Stomach smooth muscle (tissue), 2 donors: ENCODE measurements at regions not wholly inside any gene's neighbourhood (a gene's known extent, or its start where the extent isn't known, plus 50 kb on each side); places are given as distances from the start of the nearest gene placed in this dataset.

Experiments used
- H3K27ac ChIP-seq: one replicate; pipeline ENCODE4 v1.7.0; 2013; ENCODE audit warnings: mild to moderate bottlenecking, low read length, inconsistent platforms
- H3K27me3 ChIP-seq, 2 donors: one replicate each; pipeline ENCODE4 v1.7.0; 2013; ENCODE audit warnings: low read length in 2 of 2; ENCODE audit not compliant: insufficient read depth in 2 of 2, control insufficient read depth in 1 of 2
- H3K36me3 ChIP-seq, 2 donors: one replicate each; pipeline ENCODE4 v1.7.0; 2013; ENCODE audit warnings: low read length in 2 of 2; ENCODE audit not compliant: control insufficient read depth in 2 of 2, insufficient read depth in 2 of 2
- H3K4me1 ChIP-seq: one replicate; pipeline ENCODE4 v1.7.0; 2013; ENCODE audit warnings: low read length; ENCODE audit not compliant: control insufficient read depth, insufficient read depth
- H3K4me3 ChIP-seq, 2 donors: one replicate each; pipeline ENCODE4 v1.7.0; 2013; ENCODE audit warnings: low read length in 2 of 2
- H3K9ac ChIP-seq, 2 donors: one replicate each; pipeline ENCODE4 v1.7.0; 2013; ENCODE audit warnings: low read length in 2 of 2, mild to moderate bottlenecking in 1 of 2
- H3K9me3 ChIP-seq, 2 donors: one replicate each; pipeline ENCODE4 v1.7.0; 2013; ENCODE audit warnings: low read length in 2 of 2; ENCODE audit not compliant: control insufficient read depth in 2 of 2
- donor health status: healthy.
- donor health status: Pancreatic carcinoma.

DNA sequence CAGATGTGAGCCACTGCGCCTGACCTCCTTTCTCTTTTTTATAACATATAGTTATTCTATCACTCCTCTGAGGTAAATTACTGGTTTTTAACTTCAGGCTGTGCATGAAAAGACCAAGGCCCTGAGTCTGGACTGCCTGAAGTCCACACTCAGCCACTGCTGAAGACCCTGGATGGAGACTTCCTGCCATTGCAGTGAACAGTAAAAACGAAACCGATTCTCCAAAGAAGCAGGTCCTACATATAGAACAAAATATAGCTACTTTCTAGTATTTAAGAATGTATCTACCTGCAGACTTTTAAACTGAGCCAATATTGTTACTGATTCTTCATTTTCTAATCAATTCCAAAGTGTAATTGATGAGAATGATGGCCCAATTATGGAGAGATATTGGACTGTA, 232.8 kb downstream of the CHRM3 start:
- no peak overlapping the region for H3K27ac ChIP-seq
- no peak overlapping the region for H3K9ac ChIP-seq
- no peak overlapping the region for H3K4me3 ChIP-seq
- H3K27me3 ChIP-seq: no peaks in the 10 kb centered on the region
- H3K4me1 ChIP-seq: no peaks in the 10 kb centered on the region
- H3K36me3 ChIP-seq: peaks cover 0 to 3% of the 10 kb centered on the region in 2 donors
- H3K9me3 ChIP-seq: peaks cover 0 to 5% of the 10 kb centered on the region in 2 donors

DNA sequence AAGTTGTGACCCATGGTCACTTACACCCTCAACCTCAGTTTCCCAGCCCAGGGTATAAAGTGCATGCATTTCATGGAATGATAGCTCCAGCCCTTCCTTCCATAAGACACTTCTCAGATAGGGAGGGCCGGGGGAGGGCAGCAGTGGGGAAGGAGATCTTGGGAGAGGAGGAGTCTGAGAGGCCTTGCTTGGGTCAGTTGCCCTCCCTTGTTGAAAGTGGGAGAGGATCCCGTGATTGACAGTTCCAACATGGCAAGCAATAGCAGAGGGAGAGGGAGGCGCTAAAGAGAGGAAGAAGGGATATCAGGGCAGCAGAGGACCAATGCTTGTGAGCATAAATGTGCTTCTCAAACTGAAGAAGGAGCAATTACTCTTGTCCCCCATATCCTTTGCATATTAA, 244.4 kb downstream of the CHRM3 start:
- Histone ChIP-seq H3K4me1 (no peaks in the 10 kb centered on the region), H3K36me3 (no peaks in the 10 kb centered on the region), H3K27ac (no peak overlapping the region), H3K9ac (no peak overlapping the region), H3K4me3 (no peak overlapping the region), H3K9me3 (no peaks in the 10 kb centered on the region), H3K27me3 (no peaks in the 10 kb centered on the region)

DNA sequence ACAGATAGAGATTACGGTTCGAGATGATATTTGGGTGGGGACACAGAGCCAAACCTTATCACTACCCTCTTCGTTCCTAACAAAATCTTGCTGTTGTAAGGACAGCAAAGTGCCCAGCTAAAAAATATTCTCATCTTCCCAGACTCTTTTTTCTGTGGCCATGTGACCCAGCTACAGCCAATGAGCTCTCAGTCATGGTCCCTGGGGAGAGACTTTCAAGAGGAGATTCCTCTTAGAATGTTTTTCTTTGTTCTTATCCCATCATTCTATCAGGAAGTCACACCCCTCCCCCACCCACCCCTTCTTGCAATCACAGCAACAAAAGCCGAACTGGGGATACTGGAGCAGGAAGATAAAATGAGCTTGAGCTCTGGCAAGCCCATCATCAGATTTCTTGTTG, 247.1 kb downstream of the CHRM3 start:
- no peaks in the 10 kb centered on the region for H3K9me3 ChIP-seq

DNA sequence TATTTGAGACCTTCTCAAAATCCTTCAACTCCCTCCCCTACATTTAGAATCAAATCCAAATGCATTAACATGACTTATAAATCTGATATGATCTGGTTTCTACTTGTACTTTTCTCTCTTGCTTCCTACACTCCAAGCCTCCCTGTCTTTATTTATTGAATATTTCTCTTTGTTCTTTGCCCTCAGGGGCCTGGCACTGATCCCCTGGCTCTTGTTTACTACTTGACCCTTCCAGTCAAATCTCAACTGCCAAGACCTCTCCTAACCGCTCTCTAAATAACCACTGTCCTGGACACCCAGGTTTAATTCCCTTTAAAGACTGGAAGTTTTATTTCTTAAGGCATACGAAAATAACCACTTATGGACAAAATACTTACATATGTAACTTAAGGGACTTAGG, 248.9 kb downstream of the CHRM3 start:
- H3K36me3 ChIP-seq: no peaks in the 10 kb centered on the region
- no peaks in the 10 kb centered on the region for H3K27me3 ChIP-seq
- H3K9ac ChIP-seq: no peak overlapping the region
- no peak overlapping the region for H3K27ac ChIP-seq
- no peaks in the 10 kb centered on the region for H3K9me3 ChIP-seq
- no peak overlapping the region for H3K4me3 ChIP-seq
- H3K4me1 ChIP-seq: no peaks in the 10 kb centered on the region

More for the DNA sequence above, 247.1 kb downstream of the CHRM3 start:
- Histone ChIP-seq H3K4me1 (no peaks in the 10 kb centered on the region), H3K27ac (no peak overlapping the region), H3K36me3 (no peaks in the 10 kb centered on the region), H3K4me3 (no peak overlapping the region), H3K9ac (no peak overlapping the region), H3K27me3 (no peaks in the 10 kb centered on the region)

DNA sequence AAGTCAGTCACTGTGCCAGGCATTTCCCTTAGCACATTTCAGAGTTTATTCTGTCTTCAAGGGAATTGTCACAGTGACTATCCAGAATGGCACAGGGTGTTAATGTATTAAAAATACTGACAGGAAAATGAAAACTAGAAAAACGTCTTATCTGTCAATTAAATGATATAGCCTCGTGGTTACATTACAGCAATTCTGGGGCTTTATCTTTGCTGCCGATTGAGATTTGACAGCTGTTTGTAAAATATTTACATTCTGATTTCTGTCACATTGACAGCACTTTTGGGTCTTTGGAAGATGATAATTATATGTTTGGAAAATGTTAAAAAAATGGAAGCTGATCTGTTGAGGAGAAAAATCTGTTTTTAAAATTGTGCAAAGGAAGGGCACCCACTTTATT, 250.0 kb downstream of the CHRM3 start:
- no peaks in the 10 kb centered on the region for H3K4me1 ChIP-seq
- H3K27ac ChIP-seq: no peak overlapping the region
- no peaks in the 10 kb centered on the region for H3K27me3 ChIP-seq
- H3K4me3 ChIP-seq: no peak overlapping the region
- no peaks in the 10 kb centered on the region for H3K36me3 ChIP-seq
- no peaks in the 10 kb centered on the region for H3K9me3 ChIP-seq
- H3K9ac ChIP-seq: no peak overlapping the region

DNA sequence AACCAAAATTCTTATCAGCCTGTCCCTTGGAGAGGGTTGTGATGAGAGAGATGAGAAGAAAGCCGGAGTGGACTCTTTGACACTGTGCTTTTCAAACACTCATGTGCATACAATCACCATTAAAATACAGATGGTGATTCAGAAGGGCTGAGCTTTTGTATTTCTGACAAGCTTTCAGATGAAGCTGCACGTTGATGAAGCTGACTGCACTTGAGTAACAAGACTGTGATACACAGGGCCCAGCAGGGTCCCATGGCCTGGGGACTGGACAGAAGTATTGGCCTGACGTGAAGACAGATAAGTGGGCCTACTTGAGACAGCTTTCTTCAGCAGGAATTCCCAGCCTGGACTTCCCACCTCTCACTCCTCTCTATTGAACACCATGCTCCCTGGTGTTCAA, 258.2 kb downstream of the CHRM3 start:
- Histone ChIP-seq H3K27me3 (no peaks in the 10 kb centered on the region), H3K36me3 (peaks cover 0 to 4% of the 10 kb centered on the region in 2 donors), H3K9me3 (no peaks in the 10 kb centered on the region), H3K4me1 (no peaks in the 10 kb centered on the region), H3K4me3 (no peak overlapping the region), H3K27ac (no peak overlapping the region), H3K9ac (no peak overlapping the region)

DNA sequence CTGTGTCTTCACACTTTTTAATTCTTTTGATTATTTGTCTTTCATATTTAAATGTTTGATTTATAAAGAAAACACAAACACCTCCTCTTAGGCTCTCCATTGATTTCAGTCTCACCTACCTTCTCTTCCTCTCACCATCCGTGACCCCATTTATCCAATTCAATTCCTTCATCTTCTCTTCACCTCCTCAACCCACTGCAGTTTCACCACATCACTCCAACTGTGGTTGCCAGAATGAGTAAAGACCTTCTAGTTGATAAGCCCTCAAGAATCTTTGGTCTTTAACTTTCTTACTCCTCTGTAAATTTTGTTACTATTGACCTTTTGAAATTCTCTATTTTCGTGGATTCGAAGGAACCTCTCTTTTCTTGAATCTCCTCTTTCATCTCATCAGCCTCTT, 260.7 kb downstream of the CHRM3 start:
- no peaks in the 10 kb centered on the region for H3K4me1 ChIP-seq
- H3K9ac ChIP-seq: no peak overlapping the region
- H3K4me3 ChIP-seq: no peak overlapping the region
- H3K27me3 ChIP-seq: no peaks in the 10 kb centered on the region
- H3K36me3 ChIP-seq: peaks cover 0 to 4% of the 10 kb centered on the region in 2 donors
- H3K9me3 ChIP-seq: no peaks in the 10 kb centered on the region
- no peak overlapping the region for H3K27ac ChIP-seq

DNA sequence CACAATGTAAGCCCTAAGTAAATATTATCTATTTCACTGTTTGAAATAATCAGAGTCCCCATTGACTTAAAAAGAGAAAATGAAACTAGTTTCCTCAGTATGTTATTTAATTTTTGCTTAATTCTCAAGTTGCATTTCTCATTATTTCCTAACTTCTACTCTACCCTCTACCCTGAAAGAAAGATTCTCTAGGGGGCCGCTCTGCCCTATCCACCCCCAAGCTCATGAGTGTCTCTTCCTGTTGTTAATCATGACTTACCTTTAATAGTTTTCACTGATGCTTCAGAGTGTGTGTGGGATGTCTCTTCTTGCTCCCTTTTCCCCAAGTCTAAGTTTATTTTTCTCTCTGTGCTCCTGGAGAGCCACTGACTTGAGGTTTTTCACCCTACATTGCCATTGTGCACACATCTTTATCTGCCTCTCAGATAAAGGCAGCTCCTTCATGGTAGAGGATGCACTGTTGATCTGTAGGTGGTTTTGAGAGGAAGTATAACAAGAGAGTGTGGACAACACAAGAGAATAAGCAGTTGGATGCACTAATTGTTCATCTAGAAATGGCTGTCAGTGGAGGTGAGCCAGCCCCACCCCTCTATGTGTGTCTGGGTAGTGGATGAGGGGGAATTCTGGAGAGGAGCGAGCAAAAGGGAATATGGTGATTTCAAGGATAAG, 261.7 kb downstream of the CHRM3 start:
- no peaks in the 10 kb centered on the region for H3K4me1 ChIP-seq
- H3K36me3 ChIP-seq: peaks cover 0 to 4% of the 10 kb centered on the region in 2 donors
- no peak overlapping the region for H3K9ac ChIP-seq
- H3K27ac ChIP-seq: no peak overlapping the region
- no peak overlapping the region for H3K4me3 ChIP-seq
- no peaks in the 10 kb centered on the region for H3K27me3 ChIP-seq
- no peaks in the 10 kb centered on the region for H3K9me3 ChIP-seq

DNA sequence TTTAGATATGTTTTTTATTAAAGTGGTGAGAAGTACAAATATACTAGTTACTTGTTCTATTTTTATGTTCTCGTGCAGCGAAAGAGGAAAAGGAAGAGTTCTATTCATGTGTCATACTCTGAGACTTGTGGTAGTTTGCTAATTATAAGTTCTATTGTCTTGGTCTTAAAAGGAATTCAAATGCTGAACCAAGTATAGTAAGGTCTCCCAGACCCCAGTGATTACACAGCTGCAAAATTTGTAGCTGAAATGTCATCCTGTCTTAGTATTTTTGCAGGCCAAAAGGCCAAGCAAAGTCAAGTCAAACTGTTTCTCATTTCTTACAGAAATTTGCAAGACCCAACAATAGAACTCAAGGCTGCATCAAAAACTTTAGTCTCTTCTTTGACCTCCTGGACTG, 268.7 kb downstream of the CHRM3 start:
- no peak overlapping the region for H3K4me3 ChIP-seq
- H3K9me3 ChIP-seq: no peaks in the 10 kb centered on the region
- H3K36me3 ChIP-seq: no peaks in the 10 kb centered on the region
- H3K27me3 ChIP-seq: no peaks in the 10 kb centered on the region
- H3K4me1 ChIP-seq: no peaks in the 10 kb centered on the region
- no peak overlapping the region for H3K9ac ChIP-seq
- H3K27ac ChIP-seq: no peak overlapping the region

DNA sequence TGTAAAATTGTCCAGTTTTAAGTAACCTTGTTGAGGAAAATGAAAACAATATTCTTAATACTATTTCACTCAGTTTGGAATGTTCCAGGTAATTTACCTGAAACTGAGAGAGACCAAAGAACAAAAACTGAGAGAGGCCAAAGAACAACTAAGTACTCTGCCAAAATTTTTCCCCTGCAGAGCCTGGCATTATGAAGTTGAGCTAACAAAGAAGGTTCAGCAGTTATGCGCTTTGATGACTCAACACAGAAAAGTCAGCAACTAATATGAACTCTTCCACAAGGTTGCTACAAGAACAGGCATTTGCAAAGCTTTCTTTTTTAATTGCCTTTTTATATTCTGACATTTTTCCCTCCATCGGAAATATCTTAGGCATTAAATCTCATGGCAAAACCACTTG, 270.9 kb downstream of the CHRM3 start:
- no peaks in the 10 kb centered on the region for H3K27me3 ChIP-seq
- H3K27ac ChIP-seq: no peak overlapping the region
- no peaks in the 10 kb centered on the region for H3K9me3 ChIP-seq
- no peak overlapping the region for H3K4me3 ChIP-seq
- no peak overlapping the region for H3K9ac ChIP-seq
- H3K36me3 ChIP-seq: no peaks in the 10 kb centered on the region
- no peaks in the 10 kb centered on the region for H3K4me1 ChIP-seq

DNA sequence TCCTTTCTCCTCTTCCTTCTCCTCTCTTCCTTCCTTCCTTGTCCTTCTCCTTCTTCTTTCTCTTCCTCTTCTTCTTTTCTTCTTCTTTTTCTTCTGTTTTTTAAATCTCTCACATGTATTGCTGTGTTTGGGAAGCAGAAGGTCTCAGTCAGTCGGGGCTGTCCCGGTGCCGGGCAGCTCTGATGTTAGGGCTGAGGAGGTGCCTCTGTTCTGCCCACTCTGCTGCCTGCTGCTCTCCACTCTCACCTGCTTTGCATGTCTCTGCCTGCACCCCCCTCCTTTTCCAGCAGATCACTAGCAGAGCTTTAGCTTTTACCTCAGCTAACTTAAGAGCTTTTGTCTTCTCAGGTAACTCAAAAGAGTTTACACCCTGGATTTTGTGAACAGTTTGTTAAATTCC, 276.6 kb downstream of the CHRM3 start:
- Histone ChIP-seq H3K9me3 (no peaks in the 10 kb centered on the region), H3K9ac (no peak overlapping the region), H3K4me1 (no peaks in the 10 kb centered on the region), H3K27ac (no peak overlapping the region), H3K36me3 (peaks cover 0 to 2% of the 10 kb centered on the region in 2 donors), H3K4me3 (no peak overlapping the region), H3K27me3 (no peaks in the 10 kb centered on the region)
